HEK293T (cell line): ENCODE measurements at regions not wholly inside any gene's neighbourhood (a gene's known extent, or its start where the extent isn't known, plus 50 kb on each side); places are given as distances from the start of the nearest gene placed in this dataset.
"Not testable (repeated sequence)": the region's sequence is repeated elsewhere in the genome, so short reads cannot be mapped to it uniquely, and the experiment has no call there.

Source experiments
- CTCF ChIA-PET: fragments of 350-600 bp; formaldehyde crosslinking; extraction: SDS; loops from one replicate; lab custom pipeline; 2021; ENCODE audit warnings: antibody characterized with exemption, inconsistent platforms; lab: Yijun Ruan, JAX
- POLR2A ChIA-PET: fragments of 350-600 bp; formaldehyde crosslinking; extraction: SDS; loops from one replicate; lab custom pipeline; 2020; ENCODE audit warnings: antibody characterized with exemption, inconsistent platforms; lab: Yijun Ruan, JAX
- DNase-seq: peaks from one replicate; pipeline ENCODE4 v3.0.0; 2012; ENCODE audit warnings: mixed read lengths; ENCODE audit errors: extremely low spot score
- ARNT ChIP-seq: fragments of 450-650 bp; IDR thresholded peaks from 2 replicates; pipeline ENCODE4 v1.6.1; 2017; ENCODE audit warnings: mild to moderate bottlenecking
- BHLHE40 ChIP-seq: fragments of 450-650 bp; IDR thresholded peaks from 2 replicates; pipeline ENCODE4 v1.6.1; 2016; ENCODE audit warnings: mild to moderate bottlenecking, moderate library complexity, borderline replicate concordance
- CTBP1 ChIP-seq: fragments of 450-650 bp; IDR thresholded peaks from 2 replicates; pipeline ENCODE4 v1.6.1; 2016; ENCODE audit warnings: borderline replicate concordance
- ELF4 ChIP-seq: fragments of 450-650 bp; IDR thresholded peaks from 2 replicates; pipeline ENCODE4 v1.6.1; 2017; ENCODE audit warnings: antibody characterized with exemption
- FOXA1 ChIP-seq: fragments of 450-650 bp; IDR thresholded peaks from 2 replicates; pipeline ENCODE4 v1.6.1; 2016; ENCODE audit warnings: mild to moderate bottlenecking
- FOXK2 ChIP-seq: fragments of 450-650 bp; IDR thresholded peaks from 2 replicates; pipeline ENCODE4 v1.6.1; 2016; ENCODE audit warnings: mild to moderate bottlenecking
- FOXM1 ChIP-seq: fragments of 450-650 bp; IDR thresholded peaks from 2 replicates; pipeline ENCODE4 v1.6.1; 2017; ENCODE audit warnings: mild to moderate bottlenecking, borderline replicate concordance
- HDGF ChIP-seq: fragments of 450-650 bp; IDR thresholded peaks from 2 replicates; pipeline ENCODE4 v1.6.1; 2017; ENCODE audit warnings: antibody characterized with exemption, borderline replicate concordance
- L3MBTL2 ChIP-seq: fragments of 450-650 bp; conservative IDR thresholded peaks from 2 replicates; pipeline ENCODE4 v1.6.1; 2016; ENCODE audit warnings: mild to moderate bottlenecking
- LEF1 ChIP-seq: fragments of 450-650 bp; IDR thresholded peaks from 2 replicates; pipeline ENCODE4 v1.6.1; 2017; ENCODE audit warnings: mild to moderate bottlenecking, borderline replicate concordance
- NFRKB ChIP-seq: fragments of 450-650 bp; IDR thresholded peaks from 2 replicates; pipeline ENCODE4 v1.6.1; 2016; ENCODE audit warnings: mild to moderate bottlenecking, moderate library complexity
- SP1 ChIP-seq: fragments of 450-650 bp; IDR thresholded peaks from 2 replicates; pipeline ENCODE4 v1.6.1; 2017
- SUZ12 ChIP-seq: fragments of 450-650 bp; IDR thresholded peaks from 2 replicates; pipeline ENCODE4 v1.6.1; 2016; ENCODE audit warnings: mild to moderate bottlenecking
- TARDBP ChIP-seq: fragments of 450-650 bp; IDR thresholded peaks from 2 replicates; pipeline ENCODE4 v1.6.1; 2016
- ZNF384 ChIP-seq: fragments of 450-650 bp; IDR thresholded peaks from 2 replicates; pipeline ENCODE4 v1.6.1; 2016
- TF ChIP-seq, protein P1 (sequence below): fragments of 450-650 bp; IDR thresholded peaks from 2 replicates; pipeline ENCODE4 v1.6.1; 2016

DNA sequence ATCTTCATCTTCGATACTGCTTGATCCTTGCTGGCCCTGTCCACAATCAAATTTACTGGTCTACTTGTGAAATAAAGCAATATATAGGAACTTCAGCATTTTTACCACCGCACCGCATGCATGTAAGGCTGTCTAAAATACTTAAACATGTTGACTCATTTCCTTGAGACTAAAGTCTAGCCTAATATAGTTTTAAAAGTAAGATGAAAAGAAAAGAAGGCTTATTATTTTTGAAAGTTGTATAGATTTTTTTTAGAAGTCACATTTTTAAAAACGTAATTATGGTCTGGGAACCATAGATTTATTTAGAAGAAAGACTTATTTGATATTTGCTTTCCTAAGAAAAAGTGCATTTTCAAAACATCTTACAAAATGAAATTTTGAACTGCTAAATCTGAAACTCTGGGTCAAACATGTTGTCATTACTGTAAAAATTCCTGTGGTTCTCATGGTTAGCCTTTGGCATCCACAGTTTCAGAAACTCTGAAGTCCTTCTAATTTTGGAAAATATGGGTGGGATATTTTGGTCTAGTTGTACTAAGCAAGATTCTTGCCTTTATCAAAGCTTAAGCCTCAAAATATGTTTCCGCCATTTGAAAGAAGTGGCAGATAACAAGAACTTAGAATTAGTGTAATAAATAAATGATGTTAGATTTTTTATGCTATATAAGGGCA lies 423.5 kb upstream of the CTSO start:
- ChIA-PET CTCF (interaction anchor here (0.7 to 1.6 kb wide), 4 partner anchors 11 to 362 kb away, joined by 3 to 7 read pairs (median 3); no protein-coding TSS in a partner anchor), POLR2A (no interaction called here)
- no peak for DNase-seq
- no peak for TF ChIP-seq TARDBP
- TF ChIP-seq FOXM1, result no peak
- TF ChIP-seq SP1, result no peak
- no peak for TF ChIP-seq CTBP1
- TF ChIP-seq LEF1, result no peak
- no peak for TF ChIP-seq NFRKB
- no peak for TF ChIP-seq ELF4
- TF ChIP-seq L3MBTL2, result no peak
- no peak for TF ChIP-seq BHLHE40
- TF ChIP-seq, protein P1, sequence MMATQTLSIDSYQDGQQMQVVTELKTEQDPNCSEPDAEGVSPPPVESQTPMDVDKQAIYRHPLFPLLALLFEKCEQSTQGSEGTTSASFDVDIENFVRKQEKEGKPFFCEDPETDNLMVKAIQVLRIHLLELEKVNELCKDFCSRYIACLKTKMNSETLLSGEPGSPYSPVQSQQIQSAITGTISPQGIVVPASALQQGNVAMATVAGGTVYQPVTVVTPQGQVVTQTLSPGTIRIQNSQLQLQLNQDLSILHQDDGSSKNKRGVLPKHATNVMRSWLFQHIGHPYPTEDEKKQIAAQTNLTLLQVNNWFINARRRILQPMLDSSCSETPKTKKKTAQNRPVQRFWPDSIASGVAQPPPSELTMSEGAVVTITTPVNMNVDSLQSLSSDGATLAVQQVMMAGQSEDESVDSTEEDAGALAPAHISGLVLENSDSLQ, result no peak
- no peak for TF ChIP-seq FOXA1
- no peak for TF ChIP-seq HDGF
- no peak for TF ChIP-seq ARNT
- TF ChIP-seq ZNF384, result no peak
- no peak for TF ChIP-seq SUZ12
- no peak for TF ChIP-seq FOXK2

DNA sequence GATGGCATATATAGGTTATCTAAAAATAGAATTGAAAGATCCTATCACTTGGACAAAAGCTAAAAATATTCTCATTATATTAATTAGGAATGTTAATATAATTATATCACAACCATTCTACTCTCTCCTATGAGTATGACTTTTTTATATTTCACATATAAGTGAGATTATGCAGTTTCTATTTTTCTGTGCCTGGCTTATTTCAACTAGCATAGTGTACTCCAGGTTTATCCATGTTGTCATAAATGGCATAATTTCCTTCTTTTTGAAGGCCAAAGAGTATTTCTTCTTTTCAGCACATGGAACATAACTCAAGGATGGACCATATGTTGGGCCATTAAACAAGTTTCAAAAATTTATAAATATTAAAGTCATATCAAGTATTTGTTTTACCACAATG lies 421.2 kb upstream of the CTSO start:
- DNase-seq, result no peak
- ChIA-PET POLR2A (no interaction called here), CTCF (no interaction called here)
- no peak for TF ChIP-seq FOXK2

DNA sequence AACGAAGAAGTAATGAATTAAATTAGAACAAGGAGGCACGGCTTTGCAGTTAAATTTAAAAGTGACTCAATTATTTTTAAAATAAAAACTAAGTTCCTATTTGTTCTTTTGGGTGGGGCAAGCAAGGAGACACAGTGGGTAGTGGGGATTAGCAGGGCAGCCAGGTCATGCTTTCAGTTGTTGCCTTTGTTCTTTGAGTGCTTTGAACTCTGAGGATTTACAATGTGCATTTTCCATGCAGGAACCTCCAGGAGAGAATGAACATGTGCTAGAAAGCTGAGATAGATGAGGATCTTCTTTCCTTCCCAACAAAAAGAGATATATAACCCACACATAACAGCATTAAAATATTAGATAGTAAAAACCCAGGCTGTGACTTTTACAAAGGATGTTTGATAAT lies 420.4 kb upstream of the CTSO start:
- TF ChIP-seq BHLHE40 (no peak), L3MBTL2 (no peak), CTBP1 (no peak), ZNF384 (no peak), LEF1 (no peak), SUZ12 (no peak), ELF4 (no peak), FOXA1 (no peak), FOXK2 (no peak), ARNT (no peak), TARDBP (no peak), NFRKB (no peak)
- TF ChIP-seq, protein P1, result no peak
- ChIA-PET POLR2A (no interaction called here), CTCF (no interaction called here)
- no peak for DNase-seq

DNA sequence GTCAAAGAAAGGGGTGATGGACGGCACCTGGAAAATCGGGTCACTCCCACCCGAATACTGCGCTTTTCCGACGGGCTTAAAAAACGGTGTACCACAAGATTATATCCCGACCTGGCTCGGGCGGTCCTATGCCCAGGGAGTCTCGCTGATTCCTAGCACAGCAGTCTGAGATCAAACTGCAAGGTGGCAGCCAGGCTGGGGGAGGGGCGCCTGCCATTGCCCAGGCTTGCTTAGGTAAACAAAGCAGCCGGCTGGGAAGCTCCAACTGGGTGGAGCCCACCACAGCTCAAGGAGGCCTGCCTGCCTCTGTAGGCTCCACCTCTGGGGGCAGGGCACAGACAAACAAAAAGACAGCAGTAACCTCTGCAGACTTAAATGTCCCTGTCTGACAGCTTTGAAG lies 413.8 kb upstream of the CTSO start:
- POLR2A ChIA-PET, result interaction anchor here (0.5 to 0.6 kb wide), 2 partner anchors 111 to 690 kb away, joined by 3 read pairs; no protein-coding TSS in a partner anchor
- CTCF ChIA-PET, DNase-seq: not testable (repeated sequence)

DNA sequence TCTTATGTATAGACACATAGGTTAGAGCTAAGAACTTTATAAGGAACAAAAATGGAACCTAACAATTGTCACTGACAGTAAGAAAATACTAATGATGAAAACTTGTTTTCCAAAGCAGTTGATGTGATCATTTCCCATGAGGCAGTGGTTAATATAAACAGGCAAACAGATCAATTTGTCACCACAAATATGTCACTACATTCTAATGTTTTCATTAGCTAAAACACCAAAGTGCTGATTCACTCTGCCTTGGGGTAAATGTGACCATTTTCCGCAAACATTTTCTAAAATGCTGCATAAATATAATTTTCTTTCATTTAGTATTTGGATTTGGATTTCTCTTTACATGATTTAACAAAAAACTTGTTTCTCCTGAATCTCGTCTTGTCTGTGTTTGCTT lies 408.9 kb upstream of the CTSO start:
- DNase-seq, result no peak
- no peak for TF ChIP-seq ZNF384
- TF ChIP-seq FOXK2, result no peak
- CTCF ChIA-PET, result no interaction called here
- POLR2A ChIA-PET, result no interaction called here

DNA sequence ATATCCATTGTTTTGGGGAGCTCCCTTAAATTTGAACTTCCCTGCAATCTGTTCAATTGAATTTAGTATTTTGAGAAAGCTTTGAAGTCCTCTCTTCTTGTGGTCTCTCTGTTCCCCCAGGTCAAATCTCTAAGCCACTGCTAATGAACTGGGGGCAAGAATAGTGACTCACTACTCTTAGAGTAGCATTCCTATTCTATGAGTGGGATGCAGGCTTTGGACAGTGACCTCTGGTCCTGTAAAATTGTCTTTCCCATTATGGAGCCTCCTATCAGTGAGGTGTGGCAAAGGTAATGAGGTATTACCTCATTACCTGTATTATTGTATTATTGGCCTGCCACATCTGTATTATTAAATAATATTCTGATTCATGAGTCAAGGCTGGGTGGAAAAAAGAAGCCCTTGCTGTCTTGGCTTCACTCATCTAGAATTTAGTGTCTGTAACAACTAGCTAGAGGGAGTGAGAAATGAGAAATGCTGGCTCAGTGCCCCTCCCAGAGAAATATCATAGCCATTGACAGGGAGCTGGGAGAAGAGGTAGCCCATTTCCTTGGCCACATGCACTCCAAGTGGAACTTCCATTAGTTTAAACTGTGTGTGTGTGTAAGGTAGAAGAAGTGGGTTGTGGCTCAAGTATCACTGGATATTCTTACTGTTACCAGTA lies 393.9 kb upstream of the CTSO start:
- TF ChIP-seq FOXK2 (no peak), SUZ12 (no peak), ZNF384 (no peak), CTBP1 (no peak), FOXM1 (no peak), NFRKB (no peak), HDGF (no peak), BHLHE40 (no peak), LEF1 (no peak), FOXA1 (no peak)
- ChIA-PET POLR2A (no interaction called here), CTCF (interaction anchor here (0.6 to 0.8 kb wide), 2 partner anchors 13 to 744 kb away, joined by 3 to 4 read pairs; no protein-coding TSS in a partner anchor)
- no peak for DNase-seq

DNA sequence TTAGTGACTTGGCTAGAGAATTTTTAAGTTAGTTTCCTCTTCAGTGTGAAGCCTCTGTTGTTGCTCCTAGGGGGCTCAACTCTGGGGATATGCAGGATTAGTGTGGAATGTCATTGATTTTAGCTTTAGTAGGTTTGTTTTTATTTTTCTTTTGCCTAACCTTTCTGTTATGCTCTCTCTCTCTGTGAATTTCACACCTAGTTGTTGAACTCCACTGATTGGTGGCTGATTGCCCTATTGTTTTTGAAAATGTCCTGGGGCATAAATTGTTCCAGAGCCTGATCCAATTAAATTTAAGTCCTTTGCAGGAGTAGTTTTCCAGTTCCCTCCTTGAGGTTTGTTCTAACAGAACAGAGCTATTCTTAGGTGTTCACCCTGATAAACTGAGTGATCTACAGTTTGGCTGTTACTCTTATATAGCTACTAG lies 393.3 kb upstream of the CTSO start:
- DNase-seq, result no peak
- TF ChIP-seq ZNF384 (no peak), FOXM1 (no peak), SUZ12 (no peak), FOXK2 (no peak), ARNT (no peak), ELF4 (no peak)
- ChIA-PET CTCF (interaction anchor here (0.6 to 0.8 kb wide), 2 partner anchors 13 to 743 kb away, joined by 3 to 4 read pairs; no protein-coding TSS in a partner anchor), POLR2A (no interaction called here)
